Neural cell (in vitro differentiated cells): ENCODE measurements at regions not wholly inside any gene's neighbourhood (a gene's known extent, or its start where the extent isn't known, plus 50 kb on each side); places are given as distances from the start of the nearest gene placed in this dataset.

Experiments used
- CTCF ChIP-seq: fragments of 450-650 bp; IDR thresholded peaks from 2 replicates; pipeline ENCODE4 v1.5.1; 2014; ENCODE audit warnings: antibody characterized with exemption, mild to moderate bottlenecking, moderate library complexity; ENCODE audit not compliant: poor library complexity, severe bottlenecking
- EP300 ChIP-seq: fragments of 450-650 bp; conservative IDR thresholded peaks from 2 replicates; pipeline ENCODE4 v1.6.1; 2014; ENCODE audit warnings: antibody characterized with exemption, mild to moderate bottlenecking, moderate library complexity; ENCODE audit not compliant: poor library complexity, severe bottlenecking
- EZH2 ChIP-seq: fragments of 200-600, 300-800 bp; shearing (Covaris generic), sonication (generic); IDR thresholded peaks from 2 replicates; pipeline ENCODE4 v1.6.1; 2014; ENCODE audit warnings: antibody characterized with exemption, low read length, borderline replicate concordance, mild to moderate bottlenecking; ENCODE audit not compliant: insufficient read depth, poor library complexity, severe bottlenecking
- MXI1 ChIP-seq: fragments of 450-650 bp; conservative IDR thresholded peaks from 2 replicates; pipeline ENCODE4 v1.6.1; 2014; ENCODE audit warnings: antibody characterized with exemption, mild to moderate bottlenecking; ENCODE audit not compliant: poor library complexity, severe bottlenecking
- POLR2AphosphoS5 ChIP-seq: IDR thresholded peaks from 2 replicates; pipeline ENCODE4 v1.6.1; 2012
- RAD21 ChIP-seq: fragments of 450-650 bp; conservative IDR thresholded peaks from 2 replicates; pipeline ENCODE4 v1.6.1; 2014; ENCODE audit warnings: antibody characterized with exemption, mild to moderate bottlenecking, moderate library complexity
- SMC3 ChIP-seq: fragments of 450-650 bp; conservative IDR thresholded peaks from 2 replicates; pipeline ENCODE4 v1.6.1; 2014; ENCODE audit warnings: antibody characterized with exemption, mild to moderate bottlenecking, moderate library complexity; ENCODE audit not compliant: poor library complexity

GRCh38 chr3:54066253-54066652 is 56.1 kb upstream of the CACNA2D3 start:
- TF ChIP-seq EZH2 = no peak
- no peak for TF ChIP-seq CTCF
- no peak for TF ChIP-seq EP300
- no peak for TF ChIP-seq SMC3
- TF ChIP-seq POLR2AphosphoS5 = no peak
- TF ChIP-seq RAD21 = no peak
- no peak for TF ChIP-seq MXI1
